Femur (tissue), 1 donor: ENCODE measurements at regions not wholly inside any gene's neighbourhood (a gene's known extent, or its start where the extent isn't known, plus 50 kb on each side); places are given as distances from the start of the nearest gene placed in this dataset.
"Not testable (repeated sequence)": the region's sequence is repeated elsewhere in the genome, so short reads cannot be mapped to it uniquely, and the experiment has no call there.

Experiments used
- DNase-seq: peaks from one replicate; pipeline ENCODE4 v3.0.0-alpha.2; 2017

GRCh38 chr14:87411370-87411769 is 581.6 kb downstream of the GALC start:
- no peak for DNase-seq

GRCh38 chr14:87409393-87409792 is 583.6 kb downstream of the GALC start:
- DNase-seq = no peak

GRCh38 chr14:87407344-87407743 is 585.6 kb downstream of the GALC start:
- DNase-seq = no peak

GRCh38 chr14:87405563-87405962 is 587.4 kb downstream of the GALC start:
- DNase-seq = no peak

GRCh38 chr14:87397499-87397898 is 595.5 kb downstream of the GALC start:
- DNase-seq = no peak

GRCh38 chr14:87391066-87391465 is 601.9 kb downstream of the GALC start:
- no peak for DNase-seq

GRCh38 chr14:87388946-87389345 is 604.0 kb downstream of the GALC start:
- DNase-seq = no peak

- DNase-seq = peak; percentile 21
Observed at GRCh38 chr14:87387806-87388205, 605.2 kb downstream of the GALC start.

GRCh38 chr14:87386524-87386923 is 606.5 kb downstream of the GALC start:
- no peak for DNase-seq

- DNase-seq = no peak
Observed at GRCh38 chr14:87380054-87380453, 612.9 kb downstream of the GALC start.

GRCh38 chr14:87368751-87369150 is 624.2 kb downstream of the GALC start:
- DNase-seq = no peak

GRCh38 chr14:87360246-87360645 is 632.7 kb downstream of the GALC start:
- DNase-seq = not testable (repeated sequence)

GRCh38 chr14:87351007-87351406 is 642.0 kb downstream of the GALC start:
- no peak for DNase-seq

GRCh38 chr14:87349921-87350320 is 643.1 kb downstream of the GALC start:
- no peak for DNase-seq

GRCh38 chr14:87343652-87344051 is 649.3 kb downstream of the GALC start:
- DNase-seq = no peak

- DNase-seq = no peak
Observed at GRCh38 chr14:87334997-87335685, 657.8 kb downstream of the GALC start.

GRCh38 chr14:87331991-87332390 is 661.0 kb downstream of the GALC start:
- no peak for DNase-seq

GRCh38 chr14:87325741-87326140 is 667.2 kb downstream of the GALC start:
- DNase-seq = no peak

GRCh38 chr14:87323191-87323590 is 669.8 kb downstream of the GALC start:
- DNase-seq = no peak

- DNase-seq = no peak
Observed at GRCh38 chr14:87321548-87321947, 671.4 kb downstream of the GALC start.

- no peak for DNase-seq
Observed at GRCh38 chr14:87312894-87313205, 680.1 kb downstream of the GALC start.

- DNase-seq = no peak
Observed at GRCh38 chr14:87312169-87312893, 680.7 kb downstream of the GALC start.

- no peak for DNase-seq
Observed at GRCh38 chr14:87309557-87309956, 683.4 kb downstream of the GALC start.

- no peak for DNase-seq
Observed at GRCh38 chr14:87306409-87307168, 686.4 kb downstream of the GALC start.
